ENCODE measurements at regions not wholly inside any gene's neighbourhood (a gene's known extent, or its start where the extent isn't known, plus 50 kb on each side); places are given as distances from the start of the nearest gene placed in this dataset.

DNA sequence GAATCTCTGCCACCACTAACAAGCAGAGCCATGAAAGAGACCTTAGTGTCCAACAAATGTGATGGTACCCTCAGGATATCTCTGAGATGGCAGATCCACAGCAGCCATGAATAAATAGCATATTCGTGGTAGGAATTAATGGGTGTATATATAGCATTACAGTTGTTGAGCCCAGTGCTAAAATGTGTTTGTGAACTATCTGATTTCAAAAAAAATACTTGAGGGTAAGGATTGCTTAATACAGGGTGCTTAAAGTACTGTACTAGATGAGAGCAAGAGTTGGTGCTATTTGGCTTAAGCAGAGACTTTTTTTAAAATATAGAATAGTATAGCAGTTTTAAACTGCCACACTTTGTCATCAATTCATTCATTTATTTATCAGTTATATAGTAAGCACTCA is 101.5 kb upstream of the GALNT5 start:
- TF ChIP-seq, protein P1, sequence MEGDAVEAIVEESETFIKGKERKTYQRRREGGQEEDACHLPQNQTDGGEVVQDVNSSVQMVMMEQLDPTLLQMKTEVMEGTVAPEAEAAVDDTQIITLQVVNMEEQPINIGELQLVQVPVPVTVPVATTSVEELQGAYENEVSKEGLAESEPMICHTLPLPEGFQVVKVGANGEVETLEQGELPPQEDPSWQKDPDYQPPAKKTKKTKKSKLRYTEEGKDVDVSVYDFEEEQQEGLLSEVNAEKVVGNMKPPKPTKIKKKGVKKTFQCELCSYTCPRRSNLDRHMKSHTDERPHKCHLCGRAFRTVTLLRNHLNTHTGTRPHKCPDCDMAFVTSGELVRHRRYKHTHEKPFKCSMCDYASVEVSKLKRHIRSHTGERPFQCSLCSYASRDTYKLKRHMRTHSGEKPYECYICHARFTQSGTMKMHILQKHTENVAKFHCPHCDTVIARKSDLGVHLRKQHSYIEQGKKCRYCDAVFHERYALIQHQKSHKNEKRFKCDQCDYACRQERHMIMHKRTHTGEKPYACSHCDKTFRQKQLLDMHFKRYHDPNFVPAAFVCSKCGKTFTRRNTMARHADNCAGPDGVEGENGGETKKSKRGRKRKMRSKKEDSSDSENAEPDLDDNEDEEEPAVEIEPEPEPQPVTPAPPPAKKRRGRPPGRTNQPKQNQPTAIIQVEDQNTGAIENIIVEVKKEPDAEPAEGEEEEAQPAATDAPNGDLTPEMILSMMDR (IDR thresholded peaks at IDR 0.05): no peak
- no peak for TF ChIP-seq POLR2A (IDR thresholded peaks at IDR 0.05)
